CD14-positive monocyte (primary cell): ENCODE measurements at regions not wholly inside any gene's neighbourhood (a gene's known extent, or its start where the extent isn't known, plus 50 kb on each side); places are given as distances from the start of the nearest gene placed in this dataset.

Experiments used
- DNase-seq, 3 donors: peaks; one replicate each; pipeline ENCODE4 v3.0.0-alpha.2; 2011 to 2022
- H2AFZ ChIP-seq: 2 replicates; pipeline ENCODE4 v1.6.0; 2012; ENCODE audit warnings: mild to moderate bottlenecking, low read depth, low read length, inconsistent platforms; ENCODE audit not compliant: insufficient read depth, poor library complexity, severe bottlenecking
- H3K27ac ChIP-seq, 2 donors: 1 replicate in 1 of 2; 2 replicates in 1 of 2; pipeline ENCODE4 v1.5.1; 2012 to 2013; ENCODE audit warnings: low read length in 2 of 2, control low read depth in 1 of 2, inconsistent platforms in 1 of 2, low read depth in 1 of 2, mild to moderate bottlenecking in 1 of 2
- H3K27me3 ChIP-seq, 2 donors: one replicate each; pipeline versions ENCODE4 v1.6.0 to v1.6.1; 2011 to 2013; ENCODE audit warnings: low read length in 2 of 2; ENCODE audit not compliant: control insufficient read depth in 2 of 2, insufficient read depth in 2 of 2
- H3K36me3 ChIP-seq, 2 donors: replicated peaks in 1 of 2; 1 replicate in 1 of 2; 2 replicates in 1 of 2; pipeline versions ENCODE4 v1.5.1 to v1.6.1; 2012 to 2013; ENCODE audit warnings: low read length in 2 of 2, control low read depth in 1 of 2, inconsistent platforms in 1 of 2, mild to moderate bottlenecking in 1 of 2; ENCODE audit not compliant: insufficient read depth in 2 of 2, control insufficient read depth in 1 of 2
- H3K4me1 ChIP-seq, 2 donors: 1 replicate in 1 of 2; 2 replicates in 1 of 2; pipeline versions ENCODE4 v1.5.1 to v1.6.1; 2012 to 2013; ENCODE audit warnings: low read length in 2 of 2, control low read depth in 1 of 2, inconsistent platforms in 1 of 2, mild to moderate bottlenecking in 1 of 2, moderate library complexity in 1 of 2; ENCODE audit not compliant: insufficient read depth in 2 of 2, control insufficient read depth in 1 of 2
- H3K4me2 ChIP-seq: replicated peaks from 2 replicates; pipeline ENCODE3; 2012; ENCODE audit warnings: low read length, moderate library complexity, mild to moderate bottlenecking; ENCODE audit not compliant: poor library complexity, severe bottlenecking; ENCODE audit errors: extremely low read depth
- H3K4me3 ChIP-seq, 3 experiments: fragments of 200-600 bp in 1 of 3; sonication (generic) in 1 of 3; replicated peaks in 1 of 3; 1 replicate in 2 of 3; 2 replicates in 1 of 3; pipeline ENCODE4 v1.5.1; 2011 to 2013; ENCODE audit warnings: low read length in 3 of 3, mild to moderate bottlenecking in 3 of 3, control low read depth in 2 of 3, low read depth in 2 of 3, inconsistent platforms in 1 of 3, moderate library complexity in 1 of 3
- H3K79me2 ChIP-seq: 2 replicates; pipeline ENCODE4 v1.6.0; 2012; ENCODE audit warnings: mild to moderate bottlenecking, control low read depth, inconsistent platforms, low read length, moderate library complexity; ENCODE audit not compliant: insufficient read depth
- H3K9ac ChIP-seq: 2 replicates; pipeline ENCODE4 v1.6.0; 2017; ENCODE audit warnings: low read length, mild to moderate bottlenecking; ENCODE audit not compliant: insufficient read depth, poor library complexity, severe bottlenecking
- H3K9me3 ChIP-seq, 2 donors: replicated peaks in 1 of 2; 1 replicate in 1 of 2; 2 replicates in 1 of 2; pipeline versions ENCODE4 v1.5.1 to v1.6.1; 2012 to 2013; ENCODE audit warnings: low read length in 2 of 2, control low read depth in 1 of 2; ENCODE audit not compliant: control insufficient read depth in 1 of 2, insufficient read depth in 1 of 2
- H4K20me1 ChIP-seq: 2 replicates; pipeline ENCODE4 v1.6.0; 2012; ENCODE audit warnings: mild to moderate bottlenecking, low read length, control low read depth, moderate library complexity; ENCODE audit not compliant: insufficient read depth
- H3K27ac Mint-ChIP-seq, 7 donors: one replicate each; pipeline ENCODE4 v1.8.0; 2020; ENCODE audit warnings: mild to moderate bottlenecking in 7 of 7, mixed read lengths in 7 of 7, moderate library complexity in 6 of 7, inconsistent platforms in 2 of 7
- H3K27me3 Mint-ChIP-seq, 3 donors: one replicate each; pipeline ENCODE4 v1.8.0; 2021 to 2022; ENCODE audit warnings: low read depth in 3 of 3, mild to moderate bottlenecking in 3 of 3, mixed read lengths in 3 of 3, moderate library complexity in 3 of 3, inconsistent platforms in 1 of 3
- H3K36me3 Mint-ChIP-seq, 2 donors: one replicate each; pipeline ENCODE4 v1.8.0; 2020; ENCODE audit warnings: mixed read lengths in 2 of 2, inconsistent platforms in 1 of 2, mild to moderate bottlenecking in 1 of 2
- H3K4me1 Mint-ChIP-seq: one replicate; pipeline ENCODE4 v1.8.0; 2020; ENCODE audit warnings: mild to moderate bottlenecking, mixed read lengths
- H3K4me3 Mint-ChIP-seq, 2 donors: one replicate each; pipeline ENCODE4 v1.8.0; 2020; ENCODE audit warnings: mild to moderate bottlenecking in 2 of 2, mixed read lengths in 2 of 2, moderate library complexity in 1 of 2
- H3K9me3 Mint-ChIP-seq, 7 donors: one replicate each; pipeline ENCODE4 v1.8.0; 2020 to 2022; ENCODE audit warnings: mixed read lengths in 7 of 7, mild to moderate bottlenecking in 6 of 7, moderate library complexity in 6 of 7, inconsistent platforms in 2 of 7
- WGBS: methylation state at CpG from one replicate; pipeline ENCODE4 v1.1.5; 2013; ENCODE audit warnings: missing lambda C conversion rate; ENCODE audit not compliant: insufficient coverage; 5-methylcytosine and 5-hydroxymethylcytosine counted together
- intact Hi-C, 2 donors: fragments of 100-400 bp; cut with micrococcal nuclease; formaldehyde crosslinking; loops; one replicate each; pipeline versions ENCODE4 v1.15.0 to v1.15.1; 2023
- TF ChIP-seq, protein P1 (sequence below): fragments of 200-600 bp; IDR thresholded peaks from one replicate; pipeline ENCODE4 v1.8.0; 2022; ENCODE audit warnings: antibody characterized with exemption, mild to moderate bottlenecking

GRCh38 chr11:23124996-23125395 is 264.7 kb upstream of the CCDC179 start:
- H2AFZ ChIP-seq = no peak overlapping the region
- H3K27ac Mint-ChIP-seq = no peak overlapping the region
- H3K9ac ChIP-seq = no peak overlapping the region
- H3K4me1 ChIP-seq = no peaks in the 10 kb centered on the region
- H3K4me2 ChIP-seq = no peak overlapping the region
- H3K9me3 ChIP-seq = no peaks in the 10 kb centered on the region
- H3K36me3 ChIP-seq = no peaks in the 10 kb centered on the region
- H3K79me2 ChIP-seq = no peaks in the 10 kb centered on the region
- H3K4me3 Mint-ChIP-seq = no peak overlapping the region
- no peaks in the 10 kb centered on the region for H3K27me3 ChIP-seq
- no peaks in the 10 kb centered on the region for H3K4me1 Mint-ChIP-seq
- H3K9me3 Mint-ChIP-seq = peaks cover 0 to 8% (median 0%) of the 10 kb centered on the region in 7 donors
- no peak for DNase-seq
- WGBS = no CpG with 5 or more reads among the region's 1 CpG
- intact Hi-C loops = no loop called here
- H3K27ac ChIP-seq = no peak overlapping the region
- peaks cover 0 to 2% (median 0%) of the 10 kb centered on the region in 3 donors for H3K27me3 Mint-ChIP-seq
- H3K4me3 ChIP-seq = no peak overlapping the region
- H4K20me1 ChIP-seq = no peaks in the 10 kb centered on the region
- TF ChIP-seq, protein P1, sequence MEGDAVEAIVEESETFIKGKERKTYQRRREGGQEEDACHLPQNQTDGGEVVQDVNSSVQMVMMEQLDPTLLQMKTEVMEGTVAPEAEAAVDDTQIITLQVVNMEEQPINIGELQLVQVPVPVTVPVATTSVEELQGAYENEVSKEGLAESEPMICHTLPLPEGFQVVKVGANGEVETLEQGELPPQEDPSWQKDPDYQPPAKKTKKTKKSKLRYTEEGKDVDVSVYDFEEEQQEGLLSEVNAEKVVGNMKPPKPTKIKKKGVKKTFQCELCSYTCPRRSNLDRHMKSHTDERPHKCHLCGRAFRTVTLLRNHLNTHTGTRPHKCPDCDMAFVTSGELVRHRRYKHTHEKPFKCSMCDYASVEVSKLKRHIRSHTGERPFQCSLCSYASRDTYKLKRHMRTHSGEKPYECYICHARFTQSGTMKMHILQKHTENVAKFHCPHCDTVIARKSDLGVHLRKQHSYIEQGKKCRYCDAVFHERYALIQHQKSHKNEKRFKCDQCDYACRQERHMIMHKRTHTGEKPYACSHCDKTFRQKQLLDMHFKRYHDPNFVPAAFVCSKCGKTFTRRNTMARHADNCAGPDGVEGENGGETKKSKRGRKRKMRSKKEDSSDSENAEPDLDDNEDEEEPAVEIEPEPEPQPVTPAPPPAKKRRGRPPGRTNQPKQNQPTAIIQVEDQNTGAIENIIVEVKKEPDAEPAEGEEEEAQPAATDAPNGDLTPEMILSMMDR = no peak
- no peaks in the 10 kb centered on the region for H3K36me3 Mint-ChIP-seq

GRCh38 chr11:23127706-23128105 is 267.4 kb upstream of the CCDC179 start:
- H3K79me2 ChIP-seq = no peaks in the 10 kb centered on the region
- no peak overlapping the region for H3K4me3 ChIP-seq
- Mint-ChIP-seq H3K9me3 (peaks cover 0 to 9% (median 2%) of the 10 kb centered on the region in 7 donors), H3K27me3 (peaks cover 0 to 2% (median 0%) of the 10 kb centered on the region in 3 donors), H3K36me3 (no peaks in the 10 kb centered on the region), H3K4me3 (no peak overlapping the region), H3K27ac (no peak overlapping the region), H3K4me1 (no peaks in the 10 kb centered on the region)
- no peaks in the 10 kb centered on the region for H3K27me3 ChIP-seq
- H3K27ac ChIP-seq = no peak overlapping the region
- H3K9me3 ChIP-seq = no peaks in the 10 kb centered on the region
- WGBS = no CpG with 5 or more reads among the region's 2 CpGs
- no peak overlapping the region for H3K9ac ChIP-seq
- intact Hi-C loops = no loop called here
- TF ChIP-seq, protein P1 = no peak
- H3K4me1 ChIP-seq = no peaks in the 10 kb centered on the region
- H3K4me2 ChIP-seq = no peak overlapping the region
- H4K20me1 ChIP-seq = no peaks in the 10 kb centered on the region
- no peak overlapping the region for H2AFZ ChIP-seq
- no peak for DNase-seq
- no peaks in the 10 kb centered on the region for H3K36me3 ChIP-seq
